Stimulated activated CD8-positive, alpha-beta memory T cell treated with anti-CD3 and anti-CD28 coated beads, Interleukin-2, amount 100 ng/mL, for 48 hours (primary cell): ENCODE measurements at regions not wholly inside any gene's neighbourhood (a gene's known extent, or its start where the extent isn't known, plus 50 kb on each side); places are given as distances from the start of the nearest gene placed in this dataset.
"Not testable (repeated sequence)": the region's sequence is repeated elsewhere in the genome, so short reads cannot be mapped to it uniquely, and the experiment has no call there.

Experiments
- DNase-seq, 2 donors: peaks; one replicate each; pipeline ENCODE4 v3.0.0-alpha.2; 2020; ENCODE audit warnings: low read depth in 2 of 2

GRCh38 chr4:58368221-58368620 lies 1258.0 kb upstream of the IGFBP7 start:
- DNase-seq, result no peak

- DNase-seq, result no peak
Observed at GRCh38 chr4:58360354-58361133, 1250.4 kb upstream of the IGFBP7 start.

- no peak for DNase-seq
Observed at GRCh38 chr4:58359590-58359989, 1249.4 kb upstream of the IGFBP7 start.

GRCh38 chr4:58357947-58358346 lies 1247.8 kb upstream of the IGFBP7 start:
- DNase-seq, result no peak

- no peak for DNase-seq
Observed at GRCh38 chr4:58325070-58325469, 1214.9 kb upstream of the IGFBP7 start.

- DNase-seq, result no peak
Observed at GRCh38 chr4:58313444-58313843, 1203.3 kb upstream of the IGFBP7 start.

GRCh38 chr4:58303456-58303855 lies 1193.3 kb upstream of the IGFBP7 start:
- no peak for DNase-seq

GRCh38 chr4:58301376-58301999 lies 1191.3 kb upstream of the IGFBP7 start:
- DNase-seq, result no peak

GRCh38 chr4:58286335-58286734 lies 1176.2 kb upstream of the IGFBP7 start:
- DNase-seq, result no peak

- not testable (repeated sequence) for DNase-seq
Observed at GRCh38 chr4:58280928-58281327, 1170.7 kb upstream of the IGFBP7 start.

GRCh38 chr4:58275856-58276255 lies 1165.7 kb upstream of the IGFBP7 start:
- DNase-seq, result no peak

GRCh38 chr4:58274553-58274952 lies 1164.4 kb upstream of the IGFBP7 start:
- no peak for DNase-seq

GRCh38 chr4:58272311-58272710 lies 1162.1 kb upstream of the IGFBP7 start:
- no peak for DNase-seq

GRCh38 chr4:58265734-58266133 lies 1155.5 kb upstream of the IGFBP7 start:
- DNase-seq, result no peak

- DNase-seq, result no peak
Observed at GRCh38 chr4:58261526-58261925, 1151.3 kb upstream of the IGFBP7 start.

- no peak for DNase-seq
Observed at GRCh38 chr4:58254291-58254690, 1144.1 kb upstream of the IGFBP7 start.

GRCh38 chr4:58252656-58253055 lies 1142.5 kb upstream of the IGFBP7 start:
- no peak for DNase-seq

- DNase-seq, result no peak
Observed at GRCh38 chr4:58247792-58248191, 1137.6 kb upstream of the IGFBP7 start.

- DNase-seq, result no peak
Observed at GRCh38 chr4:58225460-58225859, 1115.3 kb upstream of the IGFBP7 start.

- DNase-seq, result no peak
Observed at GRCh38 chr4:58219179-58219578, 1109.0 kb upstream of the IGFBP7 start.

- no peak for DNase-seq
Observed at GRCh38 chr4:58216461-58216860, 1106.3 kb upstream of the IGFBP7 start.

- DNase-seq, result no peak
Observed at GRCh38 chr4:58214376-58214775, 1104.2 kb upstream of the IGFBP7 start.

- no peak for DNase-seq
Observed at GRCh38 chr4:58209551-58209950, 1099.4 kb upstream of the IGFBP7 start.

- no peak for DNase-seq
Observed at GRCh38 chr4:58209001-58209400, 1098.8 kb upstream of the IGFBP7 start.
